Astrocyte (in vitro differentiated cells and primary cell): ENCODE measurements at regions not wholly inside any gene's neighbourhood (a gene's known extent, or its start where the extent isn't known, plus 50 kb on each side); places are given as distances from the start of the nearest gene placed in this dataset.

Experiments
- DNase-seq: peaks from one replicate; pipeline ENCODE4 v3.0.0-alpha.2; 2010; ENCODE audit warnings: low read depth
- FAIRE-seq: peaks from 2 replicates; lab custom pipeline; 2011; peaks lifted over from hg19 to GRCh38; lab: Jason Lieb, UNC
- H2AFZ ChIP-seq: 2 replicates; pipeline ENCODE4 v1.6.0; 2012; ENCODE audit warnings: low read depth, low read length, inconsistent platforms
- H3K27ac ChIP-seq: 2 replicates; pipeline ENCODE4 v1.5.1; 2011; ENCODE audit warnings: low read depth, low read length, inconsistent platforms
- H3K27me3 ChIP-seq: 2 replicates; pipeline ENCODE4 v1.6.0; 2011; ENCODE audit warnings: low read length, inconsistent platforms; ENCODE audit not compliant: insufficient read depth
- H3K36me3 ChIP-seq: 2 replicates; pipeline ENCODE4 v1.5.1; 2011; ENCODE audit warnings: low read length, inconsistent platforms; ENCODE audit not compliant: insufficient read depth
- H3K4me1 ChIP-seq: 2 replicates; pipeline ENCODE4 v1.5.1; 2011; ENCODE audit warnings: low read length, inconsistent platforms; ENCODE audit not compliant: insufficient read depth
- H3K4me2 ChIP-seq: 2 replicates; pipeline ENCODE4 v1.6.0; 2012; ENCODE audit warnings: low read length, inconsistent platforms
- H3K4me3 ChIP-seq: 2 replicates; pipeline ENCODE4 v1.5.1; 2011; ENCODE audit warnings: low read depth, mild to moderate bottlenecking, low read length, inconsistent platforms; ENCODE audit not compliant: insufficient read depth
- H3K79me2 ChIP-seq: 2 replicates; pipeline ENCODE4 v1.6.0; 2012; ENCODE audit warnings: mild to moderate bottlenecking, low read length, inconsistent platforms; ENCODE audit not compliant: insufficient read depth
- H3K9ac ChIP-seq: 2 replicates; pipeline ENCODE4 v1.6.0; 2012; ENCODE audit warnings: mild to moderate bottlenecking, low read length, inconsistent platforms
- H3K9me3 ChIP-seq: 2 replicates; pipeline ENCODE4 v1.5.1; 2012; ENCODE audit warnings: low read depth, mild to moderate bottlenecking, low read length, inconsistent platforms; ENCODE audit not compliant: insufficient read depth
- H4K20me1 ChIP-seq: 2 replicates; pipeline ENCODE4 v1.6.0; 2012; ENCODE audit warnings: low read length, inconsistent platforms; ENCODE audit not compliant: insufficient read depth
- H3K27ac Mint-ChIP-seq: one replicate; pipeline ENCODE4 v1.8.0; 2021; ENCODE audit warnings: mild to moderate bottlenecking, mixed read lengths; ENCODE audit not compliant: unreplicated experiment
- H3K27me3 Mint-ChIP-seq: one replicate; pipeline ENCODE4 v1.8.0; 2021; ENCODE audit warnings: low read depth, mixed read lengths; ENCODE audit not compliant: unreplicated experiment
- H3K36me3 Mint-ChIP-seq: one replicate; pipeline ENCODE4 v1.8.0; 2021; ENCODE audit warnings: low read depth, mixed read lengths; ENCODE audit not compliant: unreplicated experiment
- H3K4me1 Mint-ChIP-seq: one replicate; pipeline ENCODE4 v1.8.0; 2021; ENCODE audit warnings: low read depth, mixed read lengths; ENCODE audit not compliant: unreplicated experiment
- H3K4me3 Mint-ChIP-seq: one replicate; pipeline ENCODE4 v1.8.0; 2021; ENCODE audit warnings: mild to moderate bottlenecking, moderate library complexity, mixed read lengths; ENCODE audit not compliant: unreplicated experiment
- H3K9me3 Mint-ChIP-seq: one replicate; pipeline ENCODE4 v1.8.0; 2021; ENCODE audit warnings: mild to moderate bottlenecking, mixed read lengths; ENCODE audit not compliant: unreplicated experiment
- CTCF ChIP-seq: IDR thresholded peaks from 2 replicates; pipeline ENCODE4 v1.5.1; 2011; ENCODE audit warnings: low read depth, mild to moderate bottlenecking, inconsistent platforms, low read length, moderate library complexity; ENCODE audit not compliant: insufficient read depth
- EZH2 ChIP-seq: IDR thresholded peaks from 2 replicates; pipeline ENCODE4 v1.6.1; 2012; ENCODE audit warnings: mild to moderate bottlenecking, low read length, inconsistent platforms; ENCODE audit not compliant: insufficient read depth

DNA sequence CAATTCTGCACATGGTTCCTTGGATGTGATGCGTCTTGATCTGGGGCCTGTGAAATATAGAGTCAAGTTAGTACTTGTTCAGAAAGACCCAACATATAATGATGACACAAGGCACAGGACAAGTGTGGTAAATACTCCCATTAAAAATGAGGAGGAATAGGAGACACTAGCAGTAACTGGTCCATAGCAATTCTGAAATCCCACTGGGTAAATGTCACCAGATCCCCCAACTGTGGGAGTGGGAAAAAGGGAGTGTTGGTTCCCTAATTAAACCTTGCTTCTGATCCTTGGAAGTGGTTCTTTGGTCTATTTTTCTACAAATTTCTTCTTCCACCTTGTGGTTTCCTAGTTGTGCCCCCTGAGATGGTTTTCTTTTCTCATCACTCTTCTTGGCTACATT, 62.5 kb upstream of the NRP1 start:
- TF ChIP-seq EZH2 (no peak), CTCF (no peak)
- Histone ChIP-seq H3K4me2 (no peak overlapping the region), H3K9me3 (peaks cover 10% of the 10 kb centered on the region), H4K20me1 (no peaks in the 10 kb centered on the region), H3K27ac (no peak overlapping the region), H3K9ac (no peak overlapping the region), H3K36me3 (no peaks in the 10 kb centered on the region), H3K4me3 (no peak overlapping the region), H3K27me3 (no peaks in the 10 kb centered on the region), H3K4me1 (no peaks in the 10 kb centered on the region), H2AFZ (no peak overlapping the region), H3K79me2 (no peaks in the 10 kb centered on the region)
- H3K9me3 Mint-ChIP-seq = peaks cover 11% of the 10 kb centered on the region
- H3K4me1 Mint-ChIP-seq = no peaks in the 10 kb centered on the region
- H3K4me3 Mint-ChIP-seq = no peak overlapping the region
- H3K27me3 Mint-ChIP-seq = no peaks in the 10 kb centered on the region
- no peaks in the 10 kb centered on the region for H3K36me3 Mint-ChIP-seq
- FAIRE-seq (no peak), DNase-seq (no peak)
- H3K27ac Mint-ChIP-seq = no peak overlapping the region

DNA sequence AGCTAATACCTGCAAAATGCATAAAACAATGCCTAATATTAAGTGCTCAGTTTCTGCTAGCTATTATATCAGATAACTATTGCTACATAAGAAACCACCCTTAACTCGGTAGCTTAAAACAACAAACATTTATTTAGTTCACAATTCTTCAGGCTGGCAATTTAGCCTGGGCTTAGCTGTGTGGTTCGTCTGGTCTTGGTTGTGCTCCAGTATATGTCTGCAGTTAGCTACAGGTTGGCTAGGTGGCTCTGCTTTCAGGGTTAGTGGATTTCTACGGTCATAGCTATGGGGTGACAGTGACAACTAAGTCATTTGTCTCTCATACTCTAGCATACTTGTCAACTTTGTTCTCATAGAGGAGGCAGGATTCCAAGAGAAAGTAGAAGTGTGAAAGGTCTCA, 61.8 kb upstream of the NRP1 start:
- no peaks in the 10 kb centered on the region for H3K36me3 Mint-ChIP-seq

More for the DNA sequence above, 61.8 kb upstream of the NRP1 start:
- Histone ChIP-seq H3K27me3 (no peaks in the 10 kb centered on the region), H3K4me2 (no peak overlapping the region), H3K79me2 (no peaks in the 10 kb centered on the region), H3K4me3 (no peak overlapping the region), H4K20me1 (no peaks in the 10 kb centered on the region), H3K27ac (no peak overlapping the region), H3K9ac (no peak overlapping the region), H3K36me3 (no peaks in the 10 kb centered on the region), H3K9me3 (peaks cover 10% of the 10 kb centered on the region), H2AFZ (no peak overlapping the region), H3K4me1 (no peaks in the 10 kb centered on the region)
- H3K9me3 Mint-ChIP-seq = peaks cover 11% of the 10 kb centered on the region
- no peaks in the 10 kb centered on the region for H3K27me3 Mint-ChIP-seq
- FAIRE-seq (no peak), DNase-seq (no peak)
- H3K27ac Mint-ChIP-seq = no peak overlapping the region
- no peak for TF ChIP-seq EZH2
- TF ChIP-seq CTCF = no peak
- no peak overlapping the region for H3K4me3 Mint-ChIP-seq
- H3K4me1 Mint-ChIP-seq = peaks cover 2% of the 10 kb centered on the region
